ENCODE measurements at regions not wholly inside any gene's neighbourhood (a gene's known extent, or its start where the extent isn't known, plus 50 kb on each side); places are given as distances from the start of the nearest gene placed in this dataset.

DNA sequence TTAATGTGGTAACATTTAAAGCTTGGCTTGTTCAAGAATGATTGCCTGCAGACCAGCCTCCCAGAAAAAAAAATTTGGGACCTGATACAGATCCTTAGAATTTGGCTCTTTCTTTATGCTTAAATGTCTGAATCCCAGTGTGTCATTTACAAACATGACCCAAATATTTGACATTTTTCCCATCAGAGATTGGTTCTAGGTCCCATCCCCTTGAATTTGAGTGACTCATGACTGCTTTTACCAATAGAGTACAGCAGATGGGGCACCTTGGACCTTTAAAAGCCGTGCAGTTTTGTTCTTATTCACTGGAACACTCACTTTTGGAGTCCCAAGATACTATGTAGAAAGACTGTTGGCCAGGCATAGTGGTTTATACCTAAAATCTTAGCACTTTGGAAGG, 231.6 kb downstream of the ZIC1 start:
- TF ChIP-seq, protein P1, sequence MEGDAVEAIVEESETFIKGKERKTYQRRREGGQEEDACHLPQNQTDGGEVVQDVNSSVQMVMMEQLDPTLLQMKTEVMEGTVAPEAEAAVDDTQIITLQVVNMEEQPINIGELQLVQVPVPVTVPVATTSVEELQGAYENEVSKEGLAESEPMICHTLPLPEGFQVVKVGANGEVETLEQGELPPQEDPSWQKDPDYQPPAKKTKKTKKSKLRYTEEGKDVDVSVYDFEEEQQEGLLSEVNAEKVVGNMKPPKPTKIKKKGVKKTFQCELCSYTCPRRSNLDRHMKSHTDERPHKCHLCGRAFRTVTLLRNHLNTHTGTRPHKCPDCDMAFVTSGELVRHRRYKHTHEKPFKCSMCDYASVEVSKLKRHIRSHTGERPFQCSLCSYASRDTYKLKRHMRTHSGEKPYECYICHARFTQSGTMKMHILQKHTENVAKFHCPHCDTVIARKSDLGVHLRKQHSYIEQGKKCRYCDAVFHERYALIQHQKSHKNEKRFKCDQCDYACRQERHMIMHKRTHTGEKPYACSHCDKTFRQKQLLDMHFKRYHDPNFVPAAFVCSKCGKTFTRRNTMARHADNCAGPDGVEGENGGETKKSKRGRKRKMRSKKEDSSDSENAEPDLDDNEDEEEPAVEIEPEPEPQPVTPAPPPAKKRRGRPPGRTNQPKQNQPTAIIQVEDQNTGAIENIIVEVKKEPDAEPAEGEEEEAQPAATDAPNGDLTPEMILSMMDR (IDR thresholded peaks at IDR 0.05; ENCODE audit: insufficient read depth, low read depth, low read length): no peak
- no peak for TF ChIP-seq EZH2 (IDR thresholded peaks at IDR 0.05; ENCODE audit: insufficient read depth, low read length)
- no peak for FAIRE-seq
- Mint-ChIP-seq H3K36me3 (ENCODE audit: low read depth, unreplicated experiment) (no peaks in the 10 kb centered on the region), H3K27me3 (ENCODE audit: low read depth, unreplicated experiment) (no peaks in the 10 kb centered on the region), H3K4me1 (ENCODE audit: low read depth, unreplicated experiment) (no peaks in the 10 kb centered on the region), H3K4me3 (ENCODE audit: unreplicated experiment) (no peak overlapping the region), H3K9me3 (ENCODE audit: unreplicated experiment) (peaks cover 7% of the 10 kb centered on the region), H3K27ac (ENCODE audit: unreplicated experiment) (no peak overlapping the region)
- Histone ChIP-seq H3K9ac (ENCODE audit: low read length) (no peak overlapping the region), H3K79me2 (ENCODE audit: insufficient read depth, low read length) (no peaks in the 10 kb centered on the region), H3K27ac (ENCODE audit: low read depth, low read length) (no peak overlapping the region), H3K4me3 (ENCODE audit: insufficient read depth, low read depth, low read length) (no peak overlapping the region), H3K36me3 (ENCODE audit: insufficient read depth, low read length) (no peaks in the 10 kb centered on the region), H3K9me3 (ENCODE audit: insufficient read depth, low read depth, low read length) (no peaks in the 10 kb centered on the region), H3K27me3 (ENCODE audit: insufficient read depth, low read length) (no peaks in the 10 kb centered on the region), H3K4me1 (ENCODE audit: insufficient read depth, low read length) (no peaks in the 10 kb centered on the region), H4K20me1 (ENCODE audit: insufficient read depth, low read length) (no peaks in the 10 kb centered on the region), H2AFZ (ENCODE audit: low read depth, low read length) (no peak overlapping the region), H3K4me2 (ENCODE audit: low read length) (no peak overlapping the region)
- no peak for DNase-seq (ENCODE audit: low read depth)

DNA sequence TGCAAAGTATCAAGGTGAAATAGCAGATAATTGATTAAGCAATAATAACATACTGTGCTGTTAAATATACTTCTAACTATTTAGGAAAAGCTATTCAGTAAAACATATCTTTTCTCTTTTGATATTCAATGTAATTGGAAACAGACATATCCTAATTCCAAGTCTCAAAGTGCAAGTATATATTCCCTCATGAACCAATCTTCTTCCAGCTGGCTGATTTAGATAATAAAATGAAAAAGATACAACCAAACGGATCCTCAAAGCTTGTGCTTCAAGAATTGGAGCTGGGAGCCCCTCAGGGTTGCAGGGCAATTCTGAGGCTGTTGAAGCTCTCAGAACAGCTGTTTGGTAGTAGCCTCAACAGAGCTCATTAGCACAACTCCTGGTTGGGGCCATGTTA, 236.6 kb downstream of the ZIC1 start:
- Histone ChIP-seq H4K20me1 (ENCODE audit: insufficient read depth, low read length) (no peaks in the 10 kb centered on the region), H3K36me3 (ENCODE audit: insufficient read depth, low read length) (no peaks in the 10 kb centered on the region), H2AFZ (ENCODE audit: low read depth, low read length) (no peak overlapping the region), H3K27me3 (ENCODE audit: insufficient read depth, low read length) (no peaks in the 10 kb centered on the region), H3K4me2 (ENCODE audit: low read length) (no peak overlapping the region), H3K9me3 (ENCODE audit: insufficient read depth, low read depth, low read length) (no peaks in the 10 kb centered on the region), H3K27ac (ENCODE audit: low read depth, low read length) (no peak overlapping the region), H3K79me2 (ENCODE audit: insufficient read depth, low read length) (no peaks in the 10 kb centered on the region), H3K9ac (ENCODE audit: low read length) (no peak overlapping the region), H3K4me1 (ENCODE audit: insufficient read depth, low read length) (peaks cover under 1% of the 10 kb centered on the region), H3K4me3 (ENCODE audit: insufficient read depth, low read depth, low read length) (no peak overlapping the region)
- Mint-ChIP-seq H3K36me3 (ENCODE audit: low read depth, unreplicated experiment) (no peaks in the 10 kb centered on the region), H3K4me1 (ENCODE audit: low read depth, unreplicated experiment) (peaks cover under 1% of the 10 kb centered on the region), H3K27me3 (ENCODE audit: low read depth, unreplicated experiment) (no peaks in the 10 kb centered on the region), H3K27ac (ENCODE audit: unreplicated experiment) (no peak overlapping the region), H3K4me3 (ENCODE audit: unreplicated experiment) (no peak overlapping the region), H3K9me3 (ENCODE audit: unreplicated experiment) (no peaks in the 10 kb centered on the region)
- no peak for DNase-seq (ENCODE audit: low read depth)
- no peak for TF ChIP-seq EZH2 (IDR thresholded peaks at IDR 0.05; ENCODE audit: insufficient read depth, low read length)
- TF ChIP-seq, protein P1 (IDR thresholded peaks at IDR 0.05; ENCODE audit: insufficient read depth, low read depth, low read length): no peak
- FAIRE-seq: no peak

DNA sequence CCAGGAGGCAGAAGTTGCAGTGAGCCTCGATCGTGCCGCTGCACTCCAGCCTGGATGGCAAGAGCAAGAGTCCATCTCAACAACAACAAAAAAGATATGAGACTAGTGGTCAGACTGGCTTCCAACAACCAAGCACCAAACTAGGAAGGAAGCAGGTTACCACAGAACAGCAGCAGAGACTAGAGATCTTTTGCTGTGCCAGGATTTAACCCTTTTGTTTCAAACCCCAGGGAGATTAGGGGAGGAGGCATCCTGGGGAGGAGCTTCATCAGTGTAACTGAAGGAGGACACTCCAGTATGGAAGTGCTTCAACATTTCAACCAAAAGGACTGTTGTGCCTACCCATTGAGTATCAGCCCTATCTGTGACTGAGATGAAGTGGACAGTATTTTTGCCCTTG, 240.3 kb downstream of the ZIC1 start:
- DNase-seq (ENCODE audit: low read depth) (no peak), FAIRE-seq (no peak)
- H3K4me3 Mint-ChIP-seq (ENCODE audit: unreplicated experiment): no peak overlapping the region
- H2AFZ ChIP-seq (ENCODE audit: low read depth, low read length): no peak overlapping the region
- peaks cover 8% of the 10 kb centered on the region for H3K4me1 ChIP-seq (ENCODE audit: insufficient read depth, low read length)
- H3K4me1 Mint-ChIP-seq (ENCODE audit: low read depth, unreplicated experiment): peaks cover 31% of the 10 kb centered on the region
- no peak overlapping the region for H3K27ac ChIP-seq (ENCODE audit: low read depth, low read length)
- no peaks in the 10 kb centered on the region for H3K79me2 ChIP-seq (ENCODE audit: insufficient read depth, low read length)
- no peak overlapping the region for H3K4me2 ChIP-seq (ENCODE audit: low read length)
- no peaks in the 10 kb centered on the region for H3K36me3 Mint-ChIP-seq (ENCODE audit: low read depth, unreplicated experiment)
- H3K27ac Mint-ChIP-seq (ENCODE audit: unreplicated experiment): no peak overlapping the region
- TF ChIP-seq EZH2 (IDR thresholded peaks at IDR 0.05; ENCODE audit: insufficient read depth, low read length): no peak
- TF ChIP-seq, protein P1 (IDR thresholded peaks at IDR 0.05; ENCODE audit: insufficient read depth, low read depth, low read length): no peak
- no peak overlapping the region for H3K4me3 ChIP-seq (ENCODE audit: insufficient read depth, low read depth, low read length)
- H3K9me3 Mint-ChIP-seq (ENCODE audit: unreplicated experiment): no peaks in the 10 kb centered on the region
- H3K9ac ChIP-seq (ENCODE audit: low read length): no peak overlapping the region
- H3K27me3 Mint-ChIP-seq (ENCODE audit: low read depth, unreplicated experiment): no peaks in the 10 kb centered on the region
- H3K27me3 ChIP-seq (ENCODE audit: insufficient read depth, low read length): no peaks in the 10 kb centered on the region
- no peaks in the 10 kb centered on the region for H3K9me3 ChIP-seq (ENCODE audit: insufficient read depth, low read depth, low read length)
- no peaks in the 10 kb centered on the region for H3K36me3 ChIP-seq (ENCODE audit: insufficient read depth, low read length)
- H4K20me1 ChIP-seq (ENCODE audit: insufficient read depth, low read length): no peaks in the 10 kb centered on the region
